ENCODE measurements at regions not wholly inside any gene's neighbourhood (a gene's known extent, or its start where the extent isn't known, plus 50 kb on each side); places are given as distances from the start of the nearest gene placed in this dataset.

GRCh38 chr4:35649011-35649410 lies 595.3 kb downstream of the ARAP2 start:
- Histone ChIP-seq H3K4me2 (ENCODE audit: insufficient read depth, insufficient read length, low read length) (no peak overlapping the region), H3K79me1 (ENCODE audit: insufficient read depth, low read depth, low read length, poor library complexity, severe bottlenecking) (no peaks in the 10 kb centered on the region), H3K27me3 (ENCODE audit: insufficient read depth, low read length) (no peaks in the 10 kb centered on the region), H4K20me1 (ENCODE audit: control insufficient read depth, insufficient read depth, insufficient read length) (no peaks in the 10 kb centered on the region), H4K91ac (ENCODE audit: insufficient read length, low read depth, low read length) (no peak overlapping the region), H2BK12ac (ENCODE audit: insufficient read length, low read depth, low read length) (no peak overlapping the region), H3T11ph (ENCODE audit: low read length) (no peak overlapping the region), H2BK20ac (ENCODE audit: low read depth, low read length, poor library complexity, severe bottlenecking) (no peak overlapping the region), H4K8ac (replicated peaks; ENCODE audit: insufficient read length, low read depth, low read length) (no peak overlapping the region), H3K18ac (ENCODE audit: insufficient read length, low read depth, low read length) (no peak overlapping the region), H3K14ac (ENCODE audit: insufficient read depth, low read length) (no peak overlapping the region), H3K4ac (ENCODE audit: low read depth, low read length) (no peak overlapping the region), H2BK15ac (ENCODE audit: low read depth, low read length) (no peak overlapping the region), H3K9me3 (ENCODE audit: control insufficient read depth, low read depth, low read length) (no peaks in the 10 kb centered on the region), H3K27ac (ENCODE audit: insufficient read length, low read depth, low read length) (no peak overlapping the region), H3K23ac (ENCODE audit: insufficient read length, low read depth, low read length) (no peak overlapping the region), H3K4me1 (ENCODE audit: insufficient read depth, low read length) (no peaks in the 10 kb centered on the region), H3K79me2 (ENCODE audit: insufficient read depth, low read length) (no peaks in the 10 kb centered on the region), H3K23me2 (ENCODE audit: insufficient read length, low read depth, low read length, poor library complexity, severe bottlenecking) (no peaks in the 10 kb centered on the region), H2BK5ac (ENCODE audit: insufficient read length, low read length) (no peak overlapping the region), H2AK5ac (ENCODE audit: insufficient read length, low read length) (no peak overlapping the region), H3K9ac (ENCODE audit: extremely low read depth, insufficient read length, low read length) (no peak overlapping the region), H3K56ac (ENCODE audit: insufficient read length, low read depth, low read length) (no peak overlapping the region), H2AFZ (ENCODE audit: low read length) (no peak overlapping the region), H2BK120ac (ENCODE audit: low read depth, low read length, poor library complexity, severe bottlenecking) (no peak overlapping the region), H4K5ac (ENCODE audit: insufficient read length, low read depth, low read length) (no peak overlapping the region)
- no peaks in the 10 kb centered on the region for H3K4me1 Mint-ChIP-seq
- TF ChIP-seq CTCF (conservative IDR thresholded peaks at IDR 0.05): no peak
- no peak overlapping the region for H3K4me3 Mint-ChIP-seq
- no peaks in the 10 kb centered on the region for H3K36me3 Mint-ChIP-seq (ENCODE audit: insufficient read depth in 1 of 3, low read depth in 3 of 3)
- WGBS (ENCODE audit: extremely low coverage, insufficient read length, low lambda C conversion rate): no CpG with 5 or more reads among the region's 3 CpGs
- no peaks in the 10 kb centered on the region; the same call in 1 of the 2 replicates for H3K27me3 Mint-ChIP-seq (ENCODE audit: low read depth)
- peaks cover 0 to 2% of the 10 kb centered on the region in 2 experiments; a peak in 1 of 5 replicates for H3K9me3 Mint-ChIP-seq
- DNase-seq: no peak
- no peak overlapping the region for H3K27ac Mint-ChIP-seq

Data from H9 (cell line).